Nephron progenitor cell (in vitro differentiated cells): ENCODE measurements at regions not wholly inside any gene's neighbourhood (a gene's known extent, or its start where the extent isn't known, plus 50 kb on each side); places are given as distances from the start of the nearest gene placed in this dataset.

ENCODE experiments used
- DNase-seq: peaks from one replicate; pipeline ENCODE4 v3.0.0; 2021
- H3K27ac Mint-ChIP-seq: 2 replicates; pipeline ENCODE4 v1.8.0; 2021; ENCODE audit warnings: mild to moderate bottlenecking, moderate library complexity, mixed read lengths
- H3K27me3 Mint-ChIP-seq: 2 replicates; pipeline ENCODE4 v1.8.0; 2021; ENCODE audit warnings: mild to moderate bottlenecking, low read depth, mixed read lengths; ENCODE audit not compliant: poor library complexity
- H3K36me3 Mint-ChIP-seq: 2 replicates; pipeline ENCODE4 v1.8.0; 2021; ENCODE audit warnings: low read depth, mixed read lengths
- H3K4me1 Mint-ChIP-seq: 2 replicates; pipeline ENCODE4 v1.8.0; 2021; ENCODE audit warnings: mixed read lengths
- H3K4me3 Mint-ChIP-seq: 2 replicates; pipeline ENCODE4 v1.8.0; 2021; ENCODE audit warnings: mild to moderate bottlenecking, moderate library complexity, mixed read lengths
- H3K9me3 Mint-ChIP-seq: 2 replicates; pipeline ENCODE4 v1.8.0; 2021; ENCODE audit warnings: mild to moderate bottlenecking, moderate library complexity, mixed read lengths
- TF ChIP-seq, protein P1 (sequence below): fragments of 200-600 bp; sonication (generic); IDR thresholded peaks from 2 replicates; pipeline ENCODE4 v1.5.0; 2021; ENCODE audit warnings: antibody characterized with exemption

DNA sequence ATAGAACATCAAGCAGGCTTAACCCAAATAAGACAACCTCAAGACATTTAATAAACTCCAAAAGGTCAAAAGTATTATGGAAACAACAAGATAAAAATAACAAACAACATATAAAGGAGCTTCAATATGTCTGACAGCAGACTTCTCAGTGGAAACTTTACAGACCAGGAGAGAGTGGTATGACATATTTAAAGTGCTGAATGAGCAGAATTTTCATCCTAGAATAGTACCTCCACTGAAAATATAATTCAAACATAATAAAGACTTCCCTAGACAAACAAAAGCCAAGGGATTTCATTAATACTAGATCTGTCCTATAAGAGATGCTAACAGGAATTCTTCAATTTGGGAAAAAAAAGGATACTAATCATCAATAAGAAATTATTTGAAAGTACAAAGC lies 1005.0 kb downstream of the TMTC2 start:
- peaks cover 28% of the 10 kb centered on the region for H3K9me3 Mint-ChIP-seq
- H3K27ac Mint-ChIP-seq: no peak overlapping the region
- H3K4me3 Mint-ChIP-seq: no peak overlapping the region
- H3K36me3 Mint-ChIP-seq: no peaks in the 10 kb centered on the region
- no peaks in the 10 kb centered on the region for H3K4me1 Mint-ChIP-seq
- H3K27me3 Mint-ChIP-seq: no peaks in the 10 kb centered on the region
- DNase-seq: no peak
- TF ChIP-seq, protein P1, sequence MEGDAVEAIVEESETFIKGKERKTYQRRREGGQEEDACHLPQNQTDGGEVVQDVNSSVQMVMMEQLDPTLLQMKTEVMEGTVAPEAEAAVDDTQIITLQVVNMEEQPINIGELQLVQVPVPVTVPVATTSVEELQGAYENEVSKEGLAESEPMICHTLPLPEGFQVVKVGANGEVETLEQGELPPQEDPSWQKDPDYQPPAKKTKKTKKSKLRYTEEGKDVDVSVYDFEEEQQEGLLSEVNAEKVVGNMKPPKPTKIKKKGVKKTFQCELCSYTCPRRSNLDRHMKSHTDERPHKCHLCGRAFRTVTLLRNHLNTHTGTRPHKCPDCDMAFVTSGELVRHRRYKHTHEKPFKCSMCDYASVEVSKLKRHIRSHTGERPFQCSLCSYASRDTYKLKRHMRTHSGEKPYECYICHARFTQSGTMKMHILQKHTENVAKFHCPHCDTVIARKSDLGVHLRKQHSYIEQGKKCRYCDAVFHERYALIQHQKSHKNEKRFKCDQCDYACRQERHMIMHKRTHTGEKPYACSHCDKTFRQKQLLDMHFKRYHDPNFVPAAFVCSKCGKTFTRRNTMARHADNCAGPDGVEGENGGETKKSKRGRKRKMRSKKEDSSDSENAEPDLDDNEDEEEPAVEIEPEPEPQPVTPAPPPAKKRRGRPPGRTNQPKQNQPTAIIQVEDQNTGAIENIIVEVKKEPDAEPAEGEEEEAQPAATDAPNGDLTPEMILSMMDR: no peak

DNA sequence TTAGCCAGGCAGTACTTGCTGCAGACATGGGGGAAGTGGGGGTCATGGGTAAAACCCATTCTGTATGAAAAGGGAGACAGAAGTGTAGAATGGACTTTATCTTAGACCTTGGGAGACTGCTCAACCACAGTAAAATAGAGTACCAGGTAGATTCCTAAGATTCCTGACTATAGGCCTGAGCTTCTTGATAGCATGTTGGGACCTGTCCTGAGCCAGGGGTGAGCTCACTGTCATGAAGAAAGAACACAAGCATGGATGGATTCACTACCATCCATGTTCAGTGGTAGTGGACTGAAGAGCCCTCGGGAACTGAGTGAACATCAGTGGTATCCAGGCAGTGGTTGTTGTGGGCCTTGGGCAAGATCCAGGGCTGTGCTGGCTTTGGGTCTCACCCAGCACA lies 1003.8 kb downstream of the TMTC2 start:
- no peak overlapping the region for H3K4me3 Mint-ChIP-seq
- peaks cover 3% of the 10 kb centered on the region for H3K27me3 Mint-ChIP-seq
- DNase-seq: no peak
- H3K27ac Mint-ChIP-seq: no peak overlapping the region
- TF ChIP-seq, protein P1: no peak
- no peaks in the 10 kb centered on the region for H3K4me1 Mint-ChIP-seq
- H3K9me3 Mint-ChIP-seq: peaks cover 30% of the 10 kb centered on the region
- no peaks in the 10 kb centered on the region for H3K36me3 Mint-ChIP-seq

DNA sequence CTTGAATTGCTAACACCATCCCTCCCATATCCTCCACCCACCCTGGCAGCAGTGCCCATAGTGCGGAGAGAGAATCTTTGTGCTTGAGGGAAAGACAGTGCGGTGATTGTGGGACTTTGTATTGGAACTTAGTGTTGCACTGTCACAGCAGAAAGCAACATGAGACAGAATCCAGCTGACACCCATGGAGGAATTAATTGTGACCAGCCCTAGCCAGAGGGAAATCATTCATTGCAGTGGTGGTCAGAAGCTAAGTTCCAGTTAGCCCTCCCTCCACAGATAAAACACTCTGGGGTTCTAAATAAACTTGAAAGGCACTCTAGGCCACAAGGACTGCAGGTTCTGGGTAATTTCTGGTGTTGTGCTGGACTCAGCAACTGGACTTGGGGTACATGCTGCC lies 1002.6 kb downstream of the TMTC2 start:
- no peaks in the 10 kb centered on the region for H3K36me3 Mint-ChIP-seq
- H3K9me3 Mint-ChIP-seq: peaks cover 25% of the 10 kb centered on the region
- H3K27ac Mint-ChIP-seq: no peak overlapping the region
- TF ChIP-seq, protein P1: no peak
- DNase-seq: no peak
- peaks cover 5% of the 10 kb centered on the region for H3K27me3 Mint-ChIP-seq
- H3K4me1 Mint-ChIP-seq: no peaks in the 10 kb centered on the region
- H3K4me3 Mint-ChIP-seq: no peak overlapping the region

DNA sequence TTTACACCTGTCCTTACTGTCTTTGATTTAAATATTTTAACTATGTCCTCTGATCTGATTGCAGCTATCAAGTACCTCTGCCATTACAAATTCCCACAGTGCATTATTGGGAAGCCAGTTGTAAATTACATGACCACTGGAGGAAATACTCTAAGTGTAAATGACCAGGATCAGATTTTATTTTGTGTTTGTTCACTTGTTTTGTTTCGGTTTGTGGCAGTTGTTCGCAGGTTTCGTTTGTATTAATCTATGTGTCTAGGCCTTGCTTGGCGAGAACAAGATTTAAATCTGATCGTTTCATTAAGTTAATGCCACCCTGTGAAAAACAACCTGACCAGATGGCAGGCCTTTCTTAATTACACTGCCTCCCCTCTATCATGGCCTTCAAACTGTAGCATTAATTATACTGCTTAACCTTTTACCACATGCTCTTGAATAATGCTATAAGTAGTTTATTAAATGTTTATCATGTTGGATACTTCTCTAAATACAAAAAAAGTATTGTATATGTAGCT lies 990.1 kb downstream of the TMTC2 start:
- H3K36me3 Mint-ChIP-seq: no peaks in the 10 kb centered on the region
- H3K4me1 Mint-ChIP-seq: no peaks in the 10 kb centered on the region
- TF ChIP-seq, protein P1: no peak
- DNase-seq: no peak
- peaks cover 4% of the 10 kb centered on the region for H3K9me3 Mint-ChIP-seq
- H3K27me3 Mint-ChIP-seq: no peaks in the 10 kb centered on the region
- H3K27ac Mint-ChIP-seq: no peak overlapping the region
- H3K4me3 Mint-ChIP-seq: no peak overlapping the region

DNA sequence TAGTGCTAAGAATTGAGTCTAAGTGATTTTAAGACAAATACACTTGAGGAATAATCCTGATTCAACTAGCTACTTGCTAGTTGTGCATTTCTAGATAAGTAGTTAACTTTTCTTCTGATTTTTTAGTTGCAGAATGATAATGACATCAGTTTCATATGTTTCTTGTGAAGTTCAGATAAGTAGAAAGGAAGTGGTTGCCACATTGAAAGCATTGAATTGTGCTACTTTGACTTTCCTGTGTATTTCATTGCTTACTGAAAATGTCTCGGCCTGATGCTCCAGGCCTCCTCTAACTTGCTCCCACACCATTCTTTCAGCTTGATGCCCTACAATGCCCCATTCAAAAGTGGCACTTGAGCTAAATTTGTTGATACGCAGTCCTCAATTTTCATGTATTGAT lies 980.0 kb downstream of the TMTC2 start:
- Mint-ChIP-seq H3K27me3 (no peaks in the 10 kb centered on the region), H3K36me3 (no peaks in the 10 kb centered on the region), H3K27ac (no peak overlapping the region), H3K4me1 (peaks cover 10% of the 10 kb centered on the region), H3K4me3 (no peak overlapping the region), H3K9me3 (peaks cover 4% of the 10 kb centered on the region)
- DNase-seq: no peak
- TF ChIP-seq, protein P1: no peak

DNA sequence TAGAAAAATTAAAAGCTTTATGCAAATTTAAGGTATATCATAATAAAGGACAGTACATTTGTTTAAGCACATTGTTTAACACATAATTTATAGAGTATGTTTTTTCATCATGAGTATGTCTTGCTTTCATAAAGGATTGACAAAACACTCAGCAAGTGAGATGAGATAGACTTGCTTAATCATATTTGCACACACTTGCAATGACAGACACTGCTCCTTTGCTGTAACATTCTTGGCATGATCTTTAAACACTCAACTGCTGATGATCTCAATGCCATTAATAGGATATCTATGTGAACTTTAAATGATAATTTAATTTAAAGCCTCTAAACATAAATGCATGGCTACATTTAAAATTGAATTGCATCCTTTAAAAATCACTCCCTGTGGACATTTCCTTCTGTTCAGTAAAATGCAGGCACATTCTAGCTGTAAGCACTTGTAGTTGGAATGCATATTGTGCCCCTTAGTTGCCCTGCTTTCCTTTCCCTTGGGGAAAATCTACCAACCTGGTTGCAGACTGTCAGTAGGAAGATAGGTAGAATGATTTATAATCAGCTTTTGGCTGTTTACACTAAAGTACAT lies 979.0 kb downstream of the TMTC2 start:
- no peak overlapping the region for H3K27ac Mint-ChIP-seq
- H3K9me3 Mint-ChIP-seq: no peaks in the 10 kb centered on the region
- H3K4me1 Mint-ChIP-seq: peaks cover 10% of the 10 kb centered on the region
- no peaks in the 10 kb centered on the region for H3K36me3 Mint-ChIP-seq
- TF ChIP-seq, protein P1: no peak
- H3K27me3 Mint-ChIP-seq: no peaks in the 10 kb centered on the region
- no peak for DNase-seq
- H3K4me3 Mint-ChIP-seq: no peak overlapping the region
